HG02610 (cell line): ENCODE measurements at regions not wholly inside any gene's neighbourhood (a gene's known extent, or its start where the extent isn't known, plus 50 kb on each side); places are given as distances from the start of the nearest gene placed in this dataset.

Experiments used
- ATAC-seq: cut with Tn5 transposase; IDR thresholded peaks from one replicate; pipeline ENCODE4 v1.9.1; 2021; ENCODE audit warnings: mild to moderate bottlenecking, moderate library complexity; ENCODE audit not compliant: unreplicated experiment

DNA sequence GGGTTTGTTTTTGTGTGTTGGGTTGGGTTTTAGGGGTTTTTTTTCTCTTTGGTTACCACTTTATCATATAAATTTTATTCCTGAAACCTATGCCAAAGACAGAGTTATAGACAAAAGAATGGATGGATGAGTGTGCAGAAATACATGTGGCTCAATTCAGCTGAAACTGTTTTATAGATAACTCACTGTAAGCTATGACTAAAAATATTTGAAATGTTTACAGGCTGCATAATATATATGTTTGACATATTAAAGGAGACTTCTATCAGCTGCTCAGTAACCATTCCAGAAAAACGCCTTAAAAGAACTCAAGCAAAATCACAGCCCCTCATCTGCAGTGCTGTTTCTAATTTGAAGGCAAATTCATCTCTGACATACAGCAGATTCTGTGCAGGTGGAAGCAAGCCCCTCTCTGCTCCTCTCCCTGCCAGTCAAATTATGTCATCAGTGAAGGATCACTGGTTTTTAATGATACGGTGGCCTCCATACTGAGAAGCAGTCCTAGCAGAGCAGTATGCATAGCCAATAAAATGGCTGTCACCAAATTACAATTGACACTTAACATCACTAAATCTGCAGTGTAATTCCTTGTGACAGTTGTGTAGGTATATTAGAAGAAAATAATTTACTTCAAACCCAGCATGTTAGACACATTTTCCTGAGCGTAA, 301.6 kb downstream of the NR2F1-AS1 start:
- ATAC-seq, result no peak

DNA sequence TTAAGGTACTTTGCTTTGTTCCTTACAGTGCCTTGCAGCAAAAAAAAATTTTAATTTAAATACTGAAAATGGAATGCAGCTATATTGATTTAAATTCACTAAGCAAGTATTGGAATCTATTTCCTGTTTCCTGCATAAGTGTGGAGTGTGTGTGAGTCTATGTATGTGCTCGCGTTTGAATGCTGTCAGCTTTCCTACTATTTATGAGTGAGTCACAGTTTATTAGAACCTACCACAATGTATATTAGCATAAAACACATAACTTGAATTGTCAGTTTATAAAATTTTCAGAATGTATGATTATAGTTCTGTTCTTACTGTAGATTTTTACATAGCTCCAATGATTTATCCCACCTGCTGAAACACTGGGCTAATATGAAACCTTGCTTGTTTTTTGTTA, 302.1 kb downstream of the NR2F1-AS1 start:
- ATAC-seq, result no peak

DNA sequence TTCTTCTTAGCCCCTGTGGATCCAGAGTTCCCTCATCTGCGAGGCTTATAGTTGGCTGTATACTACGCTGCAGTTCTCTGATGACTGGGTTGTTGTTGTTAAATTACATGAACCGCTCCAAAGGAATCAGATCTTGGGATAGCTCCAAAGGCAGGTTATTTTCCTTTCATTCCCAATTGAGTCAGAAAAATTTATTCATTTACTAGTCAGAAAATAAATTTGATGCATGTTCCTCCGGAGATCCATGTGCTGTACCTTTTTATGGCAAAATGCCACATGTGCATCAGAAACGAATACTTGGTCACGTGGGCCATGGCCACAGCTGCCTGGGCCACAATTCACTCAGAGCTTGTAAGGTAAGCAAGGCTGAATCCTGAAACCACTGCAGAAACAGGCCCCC, 304.0 kb downstream of the NR2F1-AS1 start:
- no peak for ATAC-seq

DNA sequence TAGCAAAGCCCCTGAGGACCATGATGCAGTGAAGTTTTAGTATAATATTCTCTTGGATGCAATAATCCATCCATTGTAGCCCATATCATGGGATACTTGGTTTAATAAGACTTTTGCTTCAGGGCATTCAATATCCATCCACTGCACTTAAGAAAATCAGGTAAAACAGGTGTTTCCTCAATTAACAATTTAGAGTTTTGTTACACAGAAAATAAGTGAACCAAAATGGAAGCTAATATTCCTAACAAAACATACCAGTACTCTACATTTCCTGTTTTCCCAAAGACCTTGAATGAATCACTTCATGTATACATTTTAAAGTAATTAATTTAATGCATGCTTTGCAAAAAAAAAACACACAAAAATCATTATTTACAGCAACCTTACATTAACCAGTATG, 305.6 kb downstream of the NR2F1-AS1 start:
- ATAC-seq, result no peak

DNA sequence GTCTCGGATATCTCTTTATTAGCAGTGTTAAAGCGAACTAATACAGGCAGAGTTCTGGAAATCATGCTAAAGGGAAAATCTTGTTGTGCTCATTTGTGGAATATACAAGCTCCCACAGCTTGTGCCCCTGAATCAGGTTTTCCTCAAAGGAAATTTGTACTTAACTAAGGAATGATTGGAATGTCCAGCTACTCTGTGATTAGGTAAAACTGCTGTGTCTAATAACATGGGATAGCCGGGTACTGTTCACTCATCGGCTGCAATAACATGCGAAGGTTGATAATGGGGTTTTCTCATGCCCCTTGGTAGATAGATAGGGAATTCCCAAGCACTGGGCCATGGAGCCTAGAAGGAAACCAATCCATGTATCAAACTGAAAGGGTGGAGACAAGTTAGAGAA, 306.7 kb downstream of the NR2F1-AS1 start:
- ATAC-seq, result no peak

DNA sequence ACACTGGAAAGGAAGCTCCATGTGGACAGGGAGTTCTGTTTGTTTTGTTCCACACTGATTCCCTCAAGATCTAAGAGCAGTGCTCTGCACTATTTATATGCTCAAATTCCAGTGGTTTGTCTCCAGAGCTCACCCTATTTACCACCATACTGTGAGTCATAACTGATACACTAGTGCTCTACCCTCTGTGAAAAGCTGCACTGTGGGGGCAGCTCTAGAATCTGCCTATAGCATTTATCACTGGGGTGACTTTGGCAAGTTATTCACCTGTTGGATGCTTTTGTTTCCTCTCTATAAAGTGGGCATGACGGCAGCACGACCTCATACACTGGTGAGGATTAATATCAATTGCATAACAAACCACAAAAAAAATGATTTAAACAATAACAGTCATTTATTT, 307.8 kb downstream of the NR2F1-AS1 start:
- no peak for ATAC-seq

DNA sequence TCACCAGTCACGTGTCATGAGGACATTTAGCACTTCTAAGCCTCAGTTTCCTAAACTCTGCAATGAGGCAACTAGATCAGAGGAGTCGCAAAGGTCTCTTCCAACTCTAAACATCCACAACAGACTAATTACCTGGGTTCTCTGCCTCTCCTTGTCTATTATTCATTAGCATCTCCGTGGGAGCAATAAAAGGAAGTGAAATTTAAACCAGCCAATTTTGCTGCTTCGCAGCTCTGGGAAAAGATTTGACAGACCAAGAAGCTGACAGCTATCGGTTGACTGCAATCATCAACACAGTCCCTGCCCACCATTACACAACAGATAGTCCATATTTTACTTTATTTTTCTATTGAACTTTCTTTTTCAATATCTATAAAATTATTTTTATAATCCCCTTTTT, 308.9 kb downstream of the NR2F1-AS1 start:
- ATAC-seq, result no peak

DNA sequence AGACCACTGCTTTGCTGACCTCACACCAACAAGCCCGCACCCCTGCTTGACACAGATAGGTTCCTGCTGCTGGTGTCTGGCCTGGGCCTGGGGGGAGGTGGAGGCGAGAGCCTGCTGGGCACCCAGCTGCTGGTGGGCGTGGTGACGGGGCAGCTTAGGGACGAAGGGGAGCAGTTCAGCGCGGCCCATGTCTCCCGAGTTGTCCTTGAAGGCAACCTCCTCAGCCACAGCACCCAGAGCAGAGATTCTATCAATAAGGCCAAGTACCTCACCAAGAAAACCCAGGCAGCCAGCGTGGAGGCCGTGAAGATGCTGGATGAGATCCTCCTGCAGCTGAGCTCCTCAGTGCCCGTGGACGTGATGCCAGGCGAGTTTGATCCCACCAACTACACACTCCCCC, 313.3 kb downstream of the NR2F1-AS1 start:
- no peak for ATAC-seq

DNA sequence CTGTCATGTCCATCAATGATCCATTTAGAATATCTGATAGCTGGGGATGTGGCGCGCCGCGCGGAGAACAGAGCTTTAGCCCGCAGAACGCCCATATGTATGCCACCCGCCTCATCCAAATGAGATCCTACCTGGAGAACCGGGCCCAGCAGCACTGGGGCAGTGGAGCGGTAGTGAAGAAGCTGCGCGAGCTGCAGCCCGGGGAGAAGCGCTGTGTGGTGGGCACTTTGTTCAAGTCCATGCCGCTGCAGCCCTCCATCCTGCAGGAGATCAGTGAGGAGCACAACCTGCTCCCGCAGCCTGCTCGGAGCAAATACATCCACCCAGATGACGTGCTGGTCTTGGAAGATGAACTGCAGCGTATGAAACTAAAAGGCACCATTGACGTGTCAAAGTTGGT, 313.7 kb downstream of the NR2F1-AS1 start:
- no peak for ATAC-seq

DNA sequence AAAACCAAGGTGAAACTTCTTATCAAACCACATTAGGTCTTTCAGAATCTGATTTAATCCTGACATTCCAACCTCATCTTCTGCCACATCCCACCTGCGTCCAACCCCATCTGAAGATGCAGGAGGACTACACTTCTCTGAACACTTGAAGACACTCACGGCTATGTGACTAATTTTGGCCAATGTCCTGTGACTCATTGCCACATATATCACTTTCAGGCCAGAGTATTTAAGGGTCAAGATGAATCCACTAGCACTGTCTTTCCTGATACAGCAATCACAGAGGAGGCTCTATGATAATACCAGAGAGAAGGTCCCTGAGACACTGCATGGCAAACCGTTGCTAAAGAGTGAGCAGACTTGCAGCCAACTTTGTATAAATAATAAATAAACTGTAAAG, 323.4 kb downstream of the NR2F1-AS1 start:
- no peak for ATAC-seq

DNA sequence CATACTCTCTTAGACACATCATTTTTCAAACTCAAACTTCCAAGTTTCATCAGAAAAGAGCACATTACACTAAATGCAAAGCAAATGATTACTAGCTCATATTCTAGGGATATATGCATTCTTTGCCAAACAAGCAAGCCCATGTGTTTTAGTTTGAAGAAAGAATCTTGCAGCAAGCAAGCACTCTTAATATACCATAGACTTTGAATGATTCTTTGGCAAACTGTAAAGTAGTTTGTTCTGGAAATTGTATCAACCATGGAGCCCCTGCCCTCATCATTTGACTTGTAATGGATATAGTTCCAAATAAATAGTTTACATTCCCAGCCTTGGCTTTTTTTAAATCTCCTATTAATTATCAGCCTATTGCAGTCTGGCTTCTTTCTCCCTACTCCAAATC, 325.2 kb downstream of the NR2F1-AS1 start:
- no peak for ATAC-seq

DNA sequence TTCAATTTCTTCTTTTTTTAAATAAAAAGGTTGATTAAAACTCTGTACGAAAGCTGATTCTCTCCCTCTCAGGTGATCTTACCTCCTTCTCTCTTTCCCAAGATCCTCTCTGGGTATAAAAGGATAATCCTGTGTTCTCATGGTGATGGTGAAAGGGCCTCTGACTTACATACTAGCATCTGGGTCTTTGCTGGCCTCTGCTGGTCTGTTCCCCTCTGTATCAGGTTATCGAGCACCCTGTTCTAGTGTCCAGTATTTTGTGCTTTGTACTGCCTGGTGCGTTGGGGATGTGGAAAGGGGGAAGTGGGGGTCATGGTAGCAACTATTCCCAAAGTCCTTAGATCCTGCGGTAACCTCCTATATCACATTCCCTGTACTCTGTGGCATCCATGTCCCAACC, 328.9 kb downstream of the NR2F1-AS1 start:
- ATAC-seq, result no peak

DNA sequence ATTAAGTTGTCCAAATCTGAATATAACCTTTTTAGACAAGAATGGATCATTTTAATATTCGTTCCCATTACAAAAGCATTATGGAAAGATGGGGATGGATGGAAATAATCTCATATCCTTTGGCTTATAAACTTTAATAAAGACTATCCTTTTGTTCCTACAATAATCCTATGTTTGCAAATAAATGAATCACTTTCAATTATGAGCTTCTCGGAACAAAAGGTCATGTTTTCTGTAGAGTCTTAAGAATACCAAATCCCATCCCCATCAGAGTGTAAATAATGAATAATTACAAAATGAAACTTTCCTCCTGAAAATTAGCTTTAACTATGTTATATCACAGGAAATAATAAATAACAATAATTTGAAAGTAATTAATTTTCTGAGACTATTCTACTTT, 329.7 kb downstream of the NR2F1-AS1 start:
- ATAC-seq, result no peak

DNA sequence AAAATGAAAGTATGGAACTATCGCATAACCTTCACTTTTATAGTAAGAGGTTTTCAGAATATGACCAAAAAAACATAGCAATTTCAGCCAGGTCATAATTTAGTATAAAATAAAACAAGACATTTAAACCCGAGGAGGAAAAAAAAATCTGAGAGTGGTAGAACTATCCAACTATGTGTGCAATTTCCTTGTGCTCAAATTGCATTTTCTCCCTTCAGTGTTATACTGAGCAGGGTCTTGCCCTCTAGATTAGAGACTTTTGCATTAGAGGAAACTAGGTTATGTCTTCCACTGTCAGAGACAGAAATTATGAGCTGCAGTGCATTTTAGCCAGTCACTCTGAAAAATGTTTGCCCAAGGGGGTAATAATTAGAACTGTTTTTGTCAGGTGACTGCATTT, 330.6 kb downstream of the NR2F1-AS1 start:
- ATAC-seq, result no peak

DNA sequence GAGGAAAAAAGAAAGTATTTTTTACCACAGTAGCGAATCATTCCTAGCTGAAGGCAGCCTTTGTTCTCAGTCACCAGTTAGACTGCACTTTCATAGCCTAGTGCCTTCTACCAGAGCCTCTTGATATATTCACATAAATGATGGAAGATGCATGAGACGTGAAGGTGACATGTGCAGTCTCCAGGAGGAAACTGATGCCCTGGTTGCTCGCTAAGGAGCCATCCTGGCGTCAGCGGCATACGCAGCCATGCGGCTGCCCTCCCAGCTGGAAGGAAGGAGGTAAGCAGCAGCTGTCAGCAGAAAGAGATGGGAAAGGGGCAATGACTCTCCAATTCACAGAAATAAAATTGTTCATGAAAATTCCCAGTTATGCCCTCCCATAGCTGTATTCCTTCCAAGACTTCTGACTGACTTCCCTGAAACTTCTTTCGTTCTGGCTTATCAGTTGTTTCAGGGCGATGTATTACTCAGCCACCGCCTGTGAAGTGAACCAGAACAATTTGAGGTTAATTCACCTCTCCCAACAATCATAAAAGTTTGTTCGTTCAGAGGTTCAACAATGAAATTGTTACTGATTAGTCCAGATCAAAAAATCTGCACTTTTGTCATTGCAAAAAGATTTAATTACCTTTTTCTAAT, 331.2 kb downstream of the NR2F1-AS1 start:
- no peak for ATAC-seq

DNA sequence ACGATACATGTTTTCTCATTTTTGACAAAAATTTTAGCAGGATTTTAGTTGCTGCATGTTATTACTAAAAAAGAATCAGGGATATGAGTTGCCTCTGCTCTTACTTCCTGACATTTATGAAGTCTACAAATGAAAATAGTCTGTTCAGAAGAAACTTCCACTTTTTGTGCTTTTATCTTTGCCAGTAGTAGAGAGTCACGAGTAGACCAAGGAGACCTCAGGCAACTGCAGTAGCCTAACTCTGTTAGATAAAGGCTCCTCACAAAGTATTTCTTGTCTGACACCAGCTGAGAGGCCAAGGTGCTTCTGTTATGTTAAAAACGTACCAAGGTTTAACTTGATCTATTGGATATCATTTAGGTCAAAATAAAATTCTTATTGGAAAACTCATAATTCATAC, 333.9 kb downstream of the NR2F1-AS1 start:
- ATAC-seq, result no peak

DNA sequence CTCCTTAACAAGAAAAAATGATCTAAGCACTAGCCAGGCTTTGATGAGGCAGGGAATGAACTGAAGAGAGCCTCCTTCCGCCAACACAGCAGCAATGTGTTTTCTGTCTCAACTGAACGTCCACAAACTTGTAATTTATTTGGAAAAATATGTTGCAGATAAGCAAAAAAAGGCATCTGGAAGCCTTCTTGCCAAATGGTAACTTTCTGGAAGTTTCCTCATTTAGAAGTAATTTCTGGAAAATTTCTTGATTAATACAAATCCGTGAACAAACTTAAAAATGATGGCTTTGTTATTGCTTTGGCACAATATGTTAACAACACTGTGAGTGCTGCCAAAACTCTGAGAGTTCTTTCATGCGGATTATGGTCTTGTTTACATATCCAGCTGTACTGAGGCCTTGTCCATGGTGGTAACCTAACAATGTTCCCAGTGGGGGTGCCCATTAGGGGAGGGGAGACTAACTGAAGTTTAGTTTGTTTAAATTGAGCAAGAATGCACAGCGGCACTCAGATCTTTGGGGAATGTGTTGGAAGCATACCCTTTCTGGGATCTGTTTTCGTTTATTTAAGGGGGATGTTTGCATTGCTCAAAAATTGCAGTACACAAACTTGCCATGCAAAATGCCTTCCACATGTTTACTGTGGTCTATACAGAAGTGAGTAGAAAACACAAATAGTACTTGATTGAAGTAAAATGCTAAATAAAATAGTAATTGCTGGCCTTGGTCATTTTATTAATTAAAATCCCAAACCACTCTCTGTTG, 334.7 kb downstream of the NR2F1-AS1 start:
- no peak for ATAC-seq

DNA sequence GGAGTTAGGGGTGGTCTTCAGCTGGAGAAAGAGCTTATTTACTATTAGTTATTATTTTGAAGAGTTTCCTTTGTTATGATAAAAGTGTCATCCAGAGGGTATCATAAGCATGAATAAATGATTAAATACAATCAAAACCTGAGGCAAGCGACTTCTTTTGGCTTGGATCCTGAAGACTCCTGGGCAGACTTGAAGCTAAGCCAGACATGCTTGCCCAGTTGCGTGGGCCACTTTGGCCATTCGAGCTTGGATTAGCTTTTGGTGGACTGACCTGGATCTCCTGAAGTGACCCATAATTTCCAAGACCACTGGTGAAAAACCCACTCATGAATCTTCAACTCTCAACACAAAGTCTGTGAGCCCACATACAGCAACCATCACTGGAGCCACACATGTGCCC, 335.8 kb downstream of the NR2F1-AS1 start:
- no peak for ATAC-seq

DNA sequence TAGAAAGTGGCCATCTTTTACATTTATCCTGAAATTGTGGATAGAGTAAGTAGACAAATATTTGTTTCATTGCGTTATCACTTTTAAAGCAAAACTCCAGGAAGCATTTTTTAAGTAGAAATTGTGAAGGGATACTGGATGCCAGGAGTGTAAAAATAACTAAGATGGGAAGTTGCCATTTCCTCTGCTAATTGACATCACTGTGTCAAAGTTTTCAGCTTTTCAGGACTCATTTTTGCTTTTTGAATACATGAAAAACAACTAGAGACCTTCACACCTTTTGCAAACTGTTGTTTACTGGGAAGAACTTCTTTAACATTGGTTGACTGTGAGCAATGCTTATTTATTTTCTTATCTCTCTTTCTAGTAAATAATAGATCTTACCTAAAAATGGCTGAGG, 337.5 kb downstream of the NR2F1-AS1 start:
- no peak for ATAC-seq

DNA sequence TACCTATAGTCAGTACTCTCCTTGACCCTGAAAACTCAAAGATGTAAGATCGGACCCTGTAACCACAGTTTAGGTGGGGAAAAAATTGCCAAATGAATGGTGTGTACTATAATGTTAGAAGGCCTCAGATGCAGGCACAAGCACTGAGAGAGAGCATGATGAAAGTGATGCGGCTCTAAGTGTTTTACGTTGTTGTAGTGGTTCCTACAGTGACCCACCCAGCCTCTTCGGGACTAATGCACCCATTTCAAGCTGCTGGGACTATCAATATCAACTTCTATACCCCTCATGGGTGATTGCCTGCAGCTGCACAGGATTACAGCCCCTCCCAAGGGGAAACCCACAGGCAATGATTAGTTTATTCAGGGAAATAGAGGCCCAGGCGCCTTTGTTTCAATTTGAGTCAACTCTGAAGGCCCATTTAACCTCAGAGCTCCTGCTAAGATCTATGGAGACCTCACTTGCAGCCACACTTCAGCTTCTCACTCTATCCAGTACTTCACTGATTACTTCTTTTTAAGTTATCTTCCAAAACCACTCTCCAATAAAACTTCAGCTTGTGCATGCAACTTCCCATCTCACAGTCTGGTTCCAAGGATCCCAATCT, 340.7 kb downstream of the NR2F1-AS1 start:
- ATAC-seq, result no peak

DNA sequence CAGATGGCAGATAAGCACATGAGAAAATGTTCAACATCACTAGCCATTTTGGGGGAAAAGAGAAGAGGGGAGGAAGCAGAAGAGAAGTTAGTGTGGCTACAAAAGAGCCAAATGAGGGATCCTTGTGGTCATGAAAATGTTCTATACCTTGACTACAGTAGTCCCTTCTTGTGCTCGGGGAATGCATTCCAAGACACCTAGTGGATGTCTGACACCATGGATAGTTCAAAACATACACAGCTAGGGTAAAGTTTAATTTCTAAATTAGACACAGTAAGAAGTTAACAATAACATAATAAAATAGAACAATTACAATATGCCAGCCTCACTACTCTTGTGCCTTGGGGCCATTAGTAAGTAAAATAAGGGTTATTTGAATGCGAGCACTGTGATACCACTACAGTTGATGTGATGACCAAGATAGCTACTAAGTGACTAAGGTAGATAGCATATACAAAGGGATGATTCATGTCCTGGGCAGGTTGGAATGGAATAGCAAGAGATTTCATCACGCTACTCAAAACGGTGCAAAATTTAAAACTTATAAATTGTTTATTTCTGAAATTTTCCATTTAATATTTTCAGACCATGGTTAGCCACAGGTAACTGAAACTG, 344.1 kb downstream of the NR2F1-AS1 start:
- no peak for ATAC-seq
